Right cardiac atrium (tissue), 5 donors: ENCODE measurements at regions not wholly inside any gene's neighbourhood (a gene's known extent, or its start where the extent isn't known, plus 50 kb on each side); places are given as distances from the start of the nearest gene placed in this dataset.
A peak's percentile ranks its signal among the peaks of the same experiment; 100 is the strongest.
"Not testable (repeated sequence)": the region's sequence is repeated elsewhere in the genome, so short reads cannot be mapped to it uniquely, and the experiment has no call there.

ENCODE experiments used
- ATAC-seq, 2 donors: fragments of 200-7000 bp; cut with Tn5 transposase; one replicate each; pipeline versions ENCODE4 v1.8.0 to v1.9.1; 2020; ENCODE audit warnings: moderate library complexity in 2 of 2, mild to moderate bottlenecking in 1 of 2
- DNase-seq, 3 donors: peaks; one replicate each; pipeline ENCODE4 v3.0.0-alpha.2; 2020
- H3K27ac ChIP-seq: one replicate; pipeline ENCODE4 v1.5.1; 2013; ENCODE audit warnings: mild to moderate bottlenecking, low read length, control low read depth, moderate library complexity
- H3K27me3 ChIP-seq: one replicate; pipeline ENCODE4 v1.6.1; 2013; ENCODE audit not compliant: control insufficient read depth, insufficient read depth
- H3K4me1 ChIP-seq: one replicate; pipeline ENCODE4 v1.6.1; 2013; ENCODE audit warnings: low read length; ENCODE audit not compliant: control insufficient read depth, insufficient read depth
- H3K4me3 ChIP-seq: one replicate; pipeline ENCODE4 v1.5.1; 2013; ENCODE audit warnings: low read length, control low read depth
- H3K9me3 ChIP-seq: one replicate; pipeline ENCODE4 v1.6.1; 2013; ENCODE audit warnings: low read length; ENCODE audit not compliant: control insufficient read depth
- WGBS: extraction: QIAGEN DNeasy Blood & Tissue Kit; methylation state at CpG from one replicate; pipeline ENCODE4 v1.1.7; 2013; 5-methylcytosine and 5-hydroxymethylcytosine counted together
- intact Hi-C, 4 donors: fragments of 100-400 bp; cut with DNase I; formaldehyde crosslinking; loops; one replicate each; pipeline versions ENCODE4 v1.11.0 to v1.14.0; 2022 to 2023
- donor health status: healthy with polysubstance abuse.
- donor health status: DM: no; HTN: yes; CAD: no.
- donor health status: DM: no; HTN: no; CAD: no.
- donor health status: DM: no; HTN: yes; CAD: no; lungs with severe emphysema.
- donor health status: DM: yes; HTN: yes; CAD: no.

- H3K9me3 ChIP-seq, ATAC-seq, H3K27ac ChIP-seq, H3K4me1 ChIP-seq, H3K4me3 ChIP-seq, H3K27me3 ChIP-seq, DNase-seq, intact Hi-C loops: not testable (repeated sequence)
- 97% methylated on average over 3 of the region's 3 CpGs for WGBS
Measured at GRCh38 chr11:89585046-89585445, 93.9 kb upstream of the NOX4 start.

- H3K4me3 ChIP-seq, H3K27ac ChIP-seq, H3K9me3 ChIP-seq, DNase-seq, ATAC-seq, H3K4me1 ChIP-seq, intact Hi-C loops, H3K27me3 ChIP-seq: not testable (repeated sequence)
- 75% methylated on average over 2 of the region's 2 CpGs for WGBS
Measured at GRCh38 chr11:89585471-89585870, 94.3 kb upstream of the NOX4 start.

- H3K27me3 ChIP-seq, intact Hi-C loops, H3K9me3 ChIP-seq, H3K4me1 ChIP-seq, DNase-seq, H3K27ac ChIP-seq, ATAC-seq, H3K4me3 ChIP-seq: not testable (repeated sequence)
- WGBS, result 82% methylated on average over 6 of the region's 6 CpGs
Measured at GRCh38 chr11:89589413-89589812, 98.2 kb upstream of the NOX4 start.

GRCh38 chr11:89590008-89590632 is 98.9 kb upstream of the NOX4 start:
- 53% methylated on average over 5 of the region's 5 CpGs for WGBS
- H3K27me3 ChIP-seq, H3K27ac ChIP-seq, ATAC-seq, H3K9me3 ChIP-seq, intact Hi-C loops, H3K4me1 ChIP-seq, DNase-seq, H3K4me3 ChIP-seq: not testable (repeated sequence)

GRCh38 chr11:89601263-89601662 is 108.8 kb upstream of the TRIM77 start:
- intact Hi-C loops, H3K4me1 ChIP-seq, H3K27ac ChIP-seq, H3K9me3 ChIP-seq, DNase-seq, H3K4me3 ChIP-seq, ATAC-seq, H3K27me3 ChIP-seq: not testable (repeated sequence)
- WGBS, result 93% methylated on average over 1 of the region's 1 CpG

- ATAC-seq, result no peak
- no peaks in the 10 kb centered on the region for H3K4me1 ChIP-seq
- no peaks in the 10 kb centered on the region for H3K27me3 ChIP-seq
- no peaks in the 10 kb centered on the region for H3K9me3 ChIP-seq
- H3K27ac ChIP-seq, result no peak overlapping the region
- WGBS, result 69% methylated on average over 4 of the region's 4 CpGs
- intact Hi-C loops, result no loop called here
- H3K4me3 ChIP-seq, result no peak overlapping the region
- no peak for DNase-seq
Measured at GRCh38 chr11:89604281-89604680, 105.8 kb upstream of the TRIM77 start.

GRCh38 chr11:89606845-89607244 is 103.3 kb upstream of the TRIM77 start:
- H3K27me3 ChIP-seq, intact Hi-C loops, DNase-seq, H3K27ac ChIP-seq, H3K9me3 ChIP-seq, H3K4me3 ChIP-seq, H3K4me1 ChIP-seq: not testable (repeated sequence)
- ATAC-seq, result peak in 1 of 2 donors; percentile 16
- 60% methylated on average over 2 of the region's 2 CpGs for WGBS

GRCh38 chr11:89607497-89607896 is 102.6 kb upstream of the TRIM77 start:
- H3K27ac ChIP-seq, intact Hi-C loops, H3K4me1 ChIP-seq, ATAC-seq, DNase-seq, H3K27me3 ChIP-seq, H3K4me3 ChIP-seq, H3K9me3 ChIP-seq: not testable (repeated sequence)
- 73% methylated on average over 7 of the region's 7 CpGs for WGBS

GRCh38 chr11:89608234-89608966 is 101.7 kb upstream of the TRIM77 start:
- no peaks in the 10 kb centered on the region for H3K4me1 ChIP-seq
- no peak for ATAC-seq
- intact Hi-C loops, result no loop called here
- peak in 1 of 3 donors; percentile 36 for DNase-seq
- H3K4me3 ChIP-seq, result no peak overlapping the region
- 45% methylated on average over 4 of the region's 4 CpGs for WGBS
- no peaks in the 10 kb centered on the region for H3K9me3 ChIP-seq
- H3K27ac ChIP-seq, result no peak overlapping the region
- no peaks in the 10 kb centered on the region for H3K27me3 ChIP-seq

- peak overlapping the region; percentile 25 for H3K4me3 ChIP-seq
- intact Hi-C loops, result loop anchor here in 1 of 4 donors (10.0 kb wide), 1 partner anchor 517 kb away; no protein-coding TSS in a partner anchor
- DNase-seq (no peak), ATAC-seq (no peak)
- H3K9me3 ChIP-seq, result no peaks in the 10 kb centered on the region
- no peaks in the 10 kb centered on the region for H3K27me3 ChIP-seq
- no peaks in the 10 kb centered on the region for H3K4me1 ChIP-seq
- H3K27ac ChIP-seq, result no peak overlapping the region
- WGBS, result 75% methylated on average over 4 of the region's 4 CpGs
Measured at GRCh38 chr11:89612096-89612495, 98.0 kb upstream of the TRIM77 start.

GRCh38 chr11:89613911-89614310 is 96.2 kb upstream of the TRIM77 start:
- Histone ChIP-seq H3K4me1 (no peaks in the 10 kb centered on the region), H3K4me3 (no peak overlapping the region), H3K27me3 (no peaks in the 10 kb centered on the region), H3K27ac (no peak overlapping the region), H3K9me3 (no peaks in the 10 kb centered on the region)
- WGBS, result 56% methylated on average over 3 of the region's 3 CpGs
- DNase-seq, result no peak
- peak in 1 of 2 donors; percentile 40 for ATAC-seq
- intact Hi-C loops, result loop anchor here in 1 of 4 donors (10.0 kb wide), 1 partner anchor 519 kb away; no protein-coding TSS in a partner anchor
